GM23338 (cell line): ENCODE measurements at regions not wholly inside any gene's neighbourhood (a gene's known extent, or its start where the extent isn't known, plus 50 kb on each side); places are given as distances from the start of the nearest gene placed in this dataset.

Source experiments
- ATAC-seq: fragments of 200-7000 bp; cut with Tn5 transposase; 3 replicates; pipeline ENCODE4 v1.9.1; 2020
- DNase-seq: peaks from one replicate; pipeline ENCODE4 v3.0.0-alpha.2; 2015; ENCODE audit warnings: low spot score
- H2AFZ ChIP-seq: fragments of 200-600 bp; sonication (generic); 2 replicates; pipeline ENCODE4 v1.8.0; 2016; ENCODE audit warnings: antibody characterized with exemption, mild to moderate bottlenecking, moderate library complexity
- H3F3A ChIP-seq: fragments of 200-600 bp; sonication (generic); replicated peaks from 2 replicates; pipeline ENCODE4 v1.8.0; 2017; ENCODE audit warnings: antibody characterized with exemption, mixed run types, low read depth
- H3K27ac ChIP-seq: fragments of 200-600 bp; sonication (generic); 2 replicates; pipeline ENCODE4 v1.6.1; 2016; ENCODE audit warnings: low read depth
- H3K27me3 ChIP-seq: fragments of 200-600 bp; sonication (generic); 2 replicates; pipeline ENCODE4 v1.8.0; 2016; ENCODE audit warnings: mild to moderate bottlenecking, mixed run types, moderate library complexity; ENCODE audit not compliant: insufficient read depth
- H3K36me3 ChIP-seq: fragments of 200-600 bp; sonication (generic); 2 replicates; pipeline ENCODE4 v1.8.0; 2016; ENCODE audit warnings: mild to moderate bottlenecking; ENCODE audit not compliant: insufficient read depth
- H3K4me1 ChIP-seq: fragments of 200-600 bp; sonication (generic); 2 replicates; pipeline ENCODE4 v1.8.0; 2016; ENCODE audit warnings: mild to moderate bottlenecking, moderate library complexity; ENCODE audit not compliant: insufficient read depth
- H3K4me2 ChIP-seq: fragments of 200-600 bp; sonication (generic); 2 replicates; pipeline ENCODE4 v1.7.1; 2017; ENCODE audit warnings: mixed run types
- H3K4me3 ChIP-seq: fragments of 200-600 bp; sonication (generic); 2 replicates; pipeline ENCODE4 v1.6.1; 2016; ENCODE audit warnings: mixed run types
- H3K79me2 ChIP-seq: fragments of 200-600 bp; sonication (generic); replicated peaks from 2 replicates; pipeline ENCODE4 v1.8.0; 2017; ENCODE audit warnings: mild to moderate bottlenecking; ENCODE audit not compliant: insufficient read depth
- H3K9me2 ChIP-seq: fragments of 200-600 bp; sonication (generic); 2 replicates; pipeline ENCODE4 v1.8.0; 2017; ENCODE audit not compliant: insufficient read depth
- H4K20me1 ChIP-seq: fragments of 200-600 bp; sonication (generic); replicated peaks from 2 replicates; pipeline ENCODE4 v1.8.0; 2017; ENCODE audit warnings: mild to moderate bottlenecking; ENCODE audit not compliant: insufficient read depth
- H3K27ac Mint-ChIP-seq: 2 replicates; pipeline ENCODE4 v1.8.0; 2020; ENCODE audit warnings: inconsistent platforms, mild to moderate bottlenecking, moderate library complexity, mixed read lengths
- H3K27me3 Mint-ChIP-seq: 3 replicates; pipeline ENCODE4 v1.8.0; 2022; ENCODE audit warnings: low read depth, mild to moderate bottlenecking, moderate library complexity, mixed read lengths, inconsistent platforms; ENCODE audit not compliant: insufficient read depth, poor library complexity
- H3K36me3 Mint-ChIP-seq: 3 replicates; pipeline ENCODE4 v1.8.0; 2021; ENCODE audit warnings: low read depth, mild to moderate bottlenecking, inconsistent platforms, moderate library complexity, mixed read lengths
- H3K4me1 Mint-ChIP-seq: 3 replicates; pipeline ENCODE4 v1.8.0; 2020; ENCODE audit warnings: mild to moderate bottlenecking, inconsistent platforms, mixed read lengths
- H3K4me3 Mint-ChIP-seq: 3 replicates; pipeline ENCODE4 v1.8.0; 2021; ENCODE audit warnings: moderate library complexity, mild to moderate bottlenecking, inconsistent platforms, mixed read lengths
- H3K9me3 Mint-ChIP-seq: 3 replicates; pipeline ENCODE4 v1.8.0; 2020; ENCODE audit warnings: moderate library complexity, mild to moderate bottlenecking, inconsistent platforms, mixed read lengths
- ETS1 ChIP-seq: IDR thresholded peaks from 2 replicates; pipeline ENCODE4 v1.6.1; 2016; ENCODE audit warnings: antibody characterized with exemption
- EZH2 ChIP-seq: fragments of 200-600 bp; sonication (generic); IDR thresholded peaks from one replicate; pipeline ENCODE4 v1.8.0; 2017; ENCODE audit warnings: antibody characterized with exemption, mild to moderate bottlenecking, low read depth; ENCODE audit not compliant: unreplicated experiment
- EZH2phosphoT487 ChIP-seq: fragments of 200-600 bp; sonication (generic); IDR thresholded peaks from one replicate; pipeline ENCODE4 v1.8.1; 2018; ENCODE audit warnings: antibody characterized with exemption; ENCODE audit not compliant: unreplicated experiment
- REST ChIP-seq: IDR thresholded peaks from one replicate; pipeline ENCODE4 v1.6.1; 2018; ENCODE audit warnings: antibody characterized with exemption; ENCODE audit not compliant: unreplicated experiment
- STAT1 ChIP-seq: IDR thresholded peaks from one replicate; pipeline ENCODE4 v1.6.1; 2016; ENCODE audit warnings: antibody characterized with exemption; ENCODE audit not compliant: unreplicated experiment
- ZNF114 ChIP-seq: fragments of 250-450 bp; sonication (Bioruptor Pico); IDR thresholded peaks from 2 replicates; pipeline ENCODE4 v1.5.0; 2020; ENCODE audit warnings: mild to moderate bottlenecking, moderate library complexity
- ZNF331 ChIP-seq: fragments of 250-450 bp; sonication (Bioruptor Pico); IDR thresholded peaks from 2 replicates; pipeline ENCODE4 v1.5.0; 2020; ENCODE audit warnings: low read depth, mild to moderate bottlenecking, moderate library complexity

- Histone ChIP-seq H3K27ac (no peak overlapping the region), H3K27me3 (no peaks in the 10 kb centered on the region), H2AFZ (no peak overlapping the region), H3F3A (no peaks in the 10 kb centered on the region), H3K36me3 (no peaks in the 10 kb centered on the region), H4K20me1 (no peaks in the 10 kb centered on the region), H3K4me3 (no peak overlapping the region), H3K9me2 (no peaks in the 10 kb centered on the region), H3K79me2 (no peaks in the 10 kb centered on the region), H3K4me2 (no peak overlapping the region), H3K4me1 (no peaks in the 10 kb centered on the region)
- H3K4me1 Mint-ChIP-seq, result no peaks in the 10 kb centered on the region
- ATAC-seq, result no peak
- DNase-seq, result no peak
- no peaks in the 10 kb centered on the region for H3K27me3 Mint-ChIP-seq
- no peak for TF ChIP-seq STAT1
- no peak for TF ChIP-seq REST
- no peak for TF ChIP-seq ZNF114 (CRISPR knock-in tag)
- H3K36me3 Mint-ChIP-seq, result no peaks in the 10 kb centered on the region
- no peak overlapping the region for H3K4me3 Mint-ChIP-seq
- no peak overlapping the region for H3K27ac Mint-ChIP-seq
- no peaks in the 10 kb centered on the region; the same call in 2 of the 3 replicates for H3K9me3 Mint-ChIP-seq
Measured at GRCh38 chrX:109871121-109871888, 131.6 kb upstream of the TMEM164 start.

- no peak overlapping the region for H2AFZ ChIP-seq
- no peak overlapping the region for H3K4me3 ChIP-seq
- no peak overlapping the region for H3K27ac ChIP-seq
- no peaks in the 10 kb centered on the region for H3K9me2 ChIP-seq
- no peaks in the 10 kb centered on the region for H3K79me2 ChIP-seq
- H3K36me3 ChIP-seq, result no peaks in the 10 kb centered on the region
- DNase-seq, result no peak
- H3K27me3 Mint-ChIP-seq, result no peaks in the 10 kb centered on the region
- H3K36me3 Mint-ChIP-seq, result no peaks in the 10 kb centered on the region
- no peak overlapping the region for H3K4me3 Mint-ChIP-seq
- H3K4me1 Mint-ChIP-seq, result no peaks in the 10 kb centered on the region
- no peaks in the 10 kb centered on the region for H3F3A ChIP-seq
- no peaks in the 10 kb centered on the region for H3K27me3 ChIP-seq
- TF ChIP-seq ETS1 (no peak), ZNF331 (CRISPR knock-in tag) (no peak), EZH2phosphoT487 (no peak), EZH2 (no peak)
- ATAC-seq, result no peak
- no peak overlapping the region for H3K27ac Mint-ChIP-seq
- no peak overlapping the region for H3K4me2 ChIP-seq
- no peaks in the 10 kb centered on the region for H3K9me3 Mint-ChIP-seq
- no peaks in the 10 kb centered on the region for H3K4me1 ChIP-seq
- H4K20me1 ChIP-seq, result no peaks in the 10 kb centered on the region
Measured at GRCh38 chrX:109872021-109872732, 130.7 kb upstream of the TMEM164 start.
